HCT116 (cell line): ENCODE measurements at regions not wholly inside any gene's neighbourhood (a gene's known extent, or its start where the extent isn't known, plus 50 kb on each side); places are given as distances from the start of the nearest gene placed in this dataset.

Experiments
- CBX3 ChIP-seq: IDR thresholded peaks from 2 replicates; pipeline ENCODE4 v1.6.1; 2012; ENCODE audit warnings: low read depth
- EGR1 ChIP-seq: IDR thresholded peaks from 2 replicates; pipeline ENCODE4 v1.6.1; 2012; ENCODE audit warnings: low read depth
- EZH2 ChIP-seq: fragments of 200-600 bp; sonication (generic); IDR thresholded peaks from 2 replicates; pipeline ENCODE4 v1.6.1; 2017; ENCODE audit warnings: antibody characterized with exemption, mixed run types
- EZH2phosphoT487 ChIP-seq: fragments of 200-600 bp; IDR thresholded peaks from 2 replicates; pipeline ENCODE4 v1.6.1; 2018; ENCODE audit warnings: antibody characterized with exemption, borderline replicate concordance
- FOSL1 ChIP-seq: IDR thresholded peaks from 2 replicates; pipeline ENCODE4 v1.6.1; 2012; ENCODE audit warnings: low read depth
- JUND ChIP-seq: IDR thresholded peaks from 2 replicates; pipeline ENCODE4 v1.6.1; 2012
- POLR2AphosphoS5 ChIP-seq: IDR thresholded peaks from 2 replicates; pipeline ENCODE4 v1.6.1; 2011; ENCODE audit warnings: mild to moderate bottlenecking, low read depth, low read length, moderate library complexity
- RAD21 ChIP-seq: IDR thresholded peaks from 2 replicates; pipeline ENCODE4 v1.6.1; 2012; ENCODE audit warnings: low read depth, mild to moderate bottlenecking
- YY1 ChIP-seq: IDR thresholded peaks from 2 replicates; pipeline ENCODE4 v1.6.1; 2011; ENCODE audit warnings: low read length, low read depth, moderate library complexity, mild to moderate bottlenecking; ENCODE audit not compliant: insufficient replicate concordance; ENCODE audit errors: extremely low read depth
- ZNF274 ChIP-seq: fragments of 200-500 bp; sonication (Bioruptor generic); IDR thresholded peaks from 2 replicates; pipeline ENCODE4 v1.6.1; 2014; ENCODE audit warnings: mild to moderate bottlenecking, low read depth, low read length, inconsistent platforms
- TF ChIP-seq, protein P1 (sequence below), 3 experiments: fragments of 200-600 bp in 1 of 3; sonication (generic) in 1 of 3; IDR thresholded peaks in 2 of 3; conservative IDR thresholded peaks in 1 of 3; 2 replicates each; pipeline ENCODE4 v1.5.1; 2012 to 2017; ENCODE audit warnings: low read depth in 2 of 3, low read length in 2 of 3, antibody characterized with exemption in 1 of 3, borderline replicate concordance in 1 of 3, control low read depth in 1 of 3, mild to moderate bottlenecking in 1 of 3, mixed read lengths in 1 of 3, mixed run types in 1 of 3, moderate library complexity in 1 of 3; ENCODE audit not compliant: insufficient read depth in 1 of 3

DNA sequence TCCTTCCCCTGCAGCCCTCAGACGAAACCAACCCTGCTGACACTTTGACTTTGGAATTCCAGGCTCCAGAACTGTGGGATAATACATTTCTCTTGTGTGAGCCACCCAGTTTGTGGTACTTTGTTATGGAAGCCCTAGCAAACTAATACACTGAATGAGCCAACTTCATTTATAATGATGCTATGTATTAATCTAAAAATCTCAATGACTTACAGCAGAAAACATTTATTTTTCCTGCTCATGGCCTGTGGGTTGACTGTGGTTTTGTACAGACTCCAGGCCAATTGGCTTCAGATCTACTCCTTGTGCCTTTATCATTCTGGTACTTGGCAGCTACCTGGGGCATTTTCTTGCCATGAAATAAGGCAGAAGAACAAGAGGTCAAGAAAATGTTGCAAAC lies 152.4 kb downstream of the EBLN2 start:
- TF ChIP-seq JUND: no peak
- TF ChIP-seq EGR1: no peak
- no peak for TF ChIP-seq YY1
- no peak for TF ChIP-seq RAD21
- TF ChIP-seq, protein P1, sequence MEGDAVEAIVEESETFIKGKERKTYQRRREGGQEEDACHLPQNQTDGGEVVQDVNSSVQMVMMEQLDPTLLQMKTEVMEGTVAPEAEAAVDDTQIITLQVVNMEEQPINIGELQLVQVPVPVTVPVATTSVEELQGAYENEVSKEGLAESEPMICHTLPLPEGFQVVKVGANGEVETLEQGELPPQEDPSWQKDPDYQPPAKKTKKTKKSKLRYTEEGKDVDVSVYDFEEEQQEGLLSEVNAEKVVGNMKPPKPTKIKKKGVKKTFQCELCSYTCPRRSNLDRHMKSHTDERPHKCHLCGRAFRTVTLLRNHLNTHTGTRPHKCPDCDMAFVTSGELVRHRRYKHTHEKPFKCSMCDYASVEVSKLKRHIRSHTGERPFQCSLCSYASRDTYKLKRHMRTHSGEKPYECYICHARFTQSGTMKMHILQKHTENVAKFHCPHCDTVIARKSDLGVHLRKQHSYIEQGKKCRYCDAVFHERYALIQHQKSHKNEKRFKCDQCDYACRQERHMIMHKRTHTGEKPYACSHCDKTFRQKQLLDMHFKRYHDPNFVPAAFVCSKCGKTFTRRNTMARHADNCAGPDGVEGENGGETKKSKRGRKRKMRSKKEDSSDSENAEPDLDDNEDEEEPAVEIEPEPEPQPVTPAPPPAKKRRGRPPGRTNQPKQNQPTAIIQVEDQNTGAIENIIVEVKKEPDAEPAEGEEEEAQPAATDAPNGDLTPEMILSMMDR (IDR thresholded peaks at IDR 0.05 in 2 of 3, conservative IDR thresholded peaks at IDR 0.05 in 1 of 3; ENCODE audit: borderline replicate concordance in 1 of 3, insufficient read depth in 1 of 3, low read depth in 2 of 3, low read length in 2 of 3): no peak
- no peak for TF ChIP-seq EZH2phosphoT487
- no peak for TF ChIP-seq EZH2
- TF ChIP-seq POLR2AphosphoS5: no peak
- TF ChIP-seq ZNF274: no peak
- TF ChIP-seq FOSL1: no peak
- TF ChIP-seq CBX3: no peak
